ENCODE measurements at regions not wholly inside any gene's neighbourhood (a gene's known extent, or its start where the extent isn't known, plus 50 kb on each side); places are given as distances from the start of the nearest gene placed in this dataset.

DNA sequence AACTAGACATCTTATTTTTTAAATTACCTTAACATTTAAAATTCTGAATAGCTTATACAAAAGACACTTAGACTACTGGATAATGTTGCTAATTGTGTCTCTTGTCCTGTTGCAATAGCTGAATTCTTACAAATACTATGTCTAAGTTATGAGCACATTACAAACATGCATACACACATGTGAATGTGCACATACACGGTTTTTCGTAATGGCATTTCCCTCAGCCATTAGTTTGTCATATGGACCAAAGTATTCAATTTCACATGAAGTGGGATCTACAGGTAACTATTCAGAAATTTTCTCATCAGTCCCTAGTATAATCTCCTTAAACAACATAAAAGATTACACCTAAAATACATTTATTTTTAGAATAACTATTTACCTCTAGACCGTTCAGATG lies 178.6 kb upstream of the BET1 start:
- TF ChIP-seq, protein P1, sequence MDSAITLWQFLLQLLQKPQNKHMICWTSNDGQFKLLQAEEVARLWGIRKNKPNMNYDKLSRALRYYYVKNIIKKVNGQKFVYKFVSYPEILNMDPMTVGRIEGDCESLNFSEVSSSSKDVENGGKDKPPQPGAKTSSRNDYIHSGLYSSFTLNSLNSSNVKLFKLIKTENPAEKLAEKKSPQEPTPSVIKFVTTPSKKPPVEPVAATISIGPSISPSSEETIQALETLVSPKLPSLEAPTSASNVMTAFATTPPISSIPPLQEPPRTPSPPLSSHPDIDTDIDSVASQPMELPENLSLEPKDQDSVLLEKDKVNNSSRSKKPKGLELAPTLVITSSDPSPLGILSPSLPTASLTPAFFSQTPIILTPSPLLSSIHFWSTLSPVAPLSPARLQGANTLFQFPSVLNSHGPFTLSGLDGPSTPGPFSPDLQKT (IDR thresholded peaks at IDR 0.05; ENCODE audit: borderline replicate concordance, low read depth, low read length) = no peak
- no peak for TF ChIP-seq ZFP37 (tag by site-specific recombination; IDR thresholded peaks at IDR 0.05)
